Calu3 (cell line): ENCODE measurements at regions not wholly inside any gene's neighbourhood (a gene's known extent, or its start where the extent isn't known, plus 50 kb on each side); places are given as distances from the start of the nearest gene placed in this dataset.

Experiments
- BruUV-seq: library from RNA; stranded (reverse); fragments of 400-500 nt; replicated peaks from 2 replicates; lab custom pipeline; 2021; lab: Mats Ljungman, UMichigan
- CTCF ChIA-PET: fragments of 300-600 bp; sonication (Branson Sonifier 250); formaldehyde crosslinking; loops from one replicate; lab custom pipeline; 2022; ENCODE audit warnings: antibody characterized with exemption; lab: Charles Lee
- DNase-seq: peaks from one replicate; pipeline ENCODE4 v3.0.0; 2022
- H3K27ac Mint-ChIP-seq: one replicate; pipeline ENCODE4 v1.8.0; 2022; ENCODE audit warnings: mixed read lengths; ENCODE audit not compliant: unreplicated experiment
- H3K27me3 Mint-ChIP-seq: one replicate; pipeline ENCODE4 v1.8.0; 2022; ENCODE audit warnings: mixed read lengths; ENCODE audit not compliant: unreplicated experiment
- H3K36me3 Mint-ChIP-seq: one replicate; pipeline ENCODE4 v1.8.0; 2022; ENCODE audit warnings: mild to moderate bottlenecking, moderate library complexity, mixed read lengths; ENCODE audit not compliant: insufficient read depth, unreplicated experiment
- H3K4me1 Mint-ChIP-seq: one replicate; pipeline ENCODE4 v1.8.0; 2022; ENCODE audit warnings: mild to moderate bottlenecking, low read depth, mixed read lengths; ENCODE audit not compliant: unreplicated experiment
- H3K4me3 Mint-ChIP-seq: one replicate; pipeline ENCODE4 v1.8.0; 2022; ENCODE audit warnings: mild to moderate bottlenecking, low read depth, moderate library complexity, mixed read lengths; ENCODE audit not compliant: unreplicated experiment
- H3K9me3 Mint-ChIP-seq: one replicate; pipeline ENCODE4 v1.8.0; 2022; ENCODE audit warnings: low read depth, mixed read lengths; ENCODE audit not compliant: unreplicated experiment
- CTCF ChIP-seq: fragments of 200-600 bp; IDR thresholded peaks from one replicate; pipeline ENCODE4 v1.8.0; 2022; ENCODE audit warnings: antibody characterized with exemption; ENCODE audit not compliant: unreplicated experiment
- intact Hi-C: fragments of 100-400 bp; cut with micrococcal nuclease; formaldehyde crosslinking; loops from one replicate; pipeline ENCODE4 v1.10.0; 2022; ENCODE audit not compliant: unreplicated experiment

GRCh38 chr2:217181512-217181911 is 321.6 kb upstream of the TNP1 start:
- no peak for TF ChIP-seq CTCF
- Mint-ChIP-seq H3K36me3 (no peaks in the 10 kb centered on the region), H3K27ac (no peak overlapping the region), H3K27me3 (no peaks in the 10 kb centered on the region), H3K9me3 (peaks cover 3% of the 10 kb centered on the region), H3K4me3 (no peak overlapping the region), H3K4me1 (no peaks in the 10 kb centered on the region)
- CTCF ChIA-PET = interaction anchor here (0.6 to 0.7 kb wide), 3 partner anchors 15 to 730 kb away, joined by 3 to 4 read pairs (median 4); no protein-coding TSS in a partner anchor
- intact Hi-C loops = no loop called here
- BruUV-seq = no TSS peak
- DNase-seq = no peak

GRCh38 chr2:217179854-217180253 is 320.0 kb upstream of the TNP1 start:
- Mint-ChIP-seq H3K9me3 (peaks cover 3% of the 10 kb centered on the region), H3K36me3 (no peaks in the 10 kb centered on the region), H3K27ac (no peak overlapping the region), H3K27me3 (no peaks in the 10 kb centered on the region), H3K4me3 (no peak overlapping the region), H3K4me1 (no peaks in the 10 kb centered on the region)
- CTCF ChIA-PET = no interaction called here
- no peak for TF ChIP-seq CTCF
- intact Hi-C loops = no loop called here
- no TSS peak for BruUV-seq
- DNase-seq = no peak

- TF ChIP-seq CTCF = no peak
- CTCF ChIA-PET = no interaction called here
- intact Hi-C loops = no loop called here
- H3K9me3 Mint-ChIP-seq = peaks cover 3% of the 10 kb centered on the region
- no peak overlapping the region for H3K4me3 Mint-ChIP-seq
- no peak for DNase-seq
- no TSS peak for BruUV-seq
- H3K4me1 Mint-ChIP-seq = no peaks in the 10 kb centered on the region
- H3K36me3 Mint-ChIP-seq = no peaks in the 10 kb centered on the region
- no peak overlapping the region for H3K27ac Mint-ChIP-seq
- no peaks in the 10 kb centered on the region for H3K27me3 Mint-ChIP-seq
Observed at GRCh38 chr2:217178341-217178740, 318.5 kb upstream of the TNP1 start.

- Mint-ChIP-seq H3K27ac (no peak overlapping the region), H3K4me1 (no peaks in the 10 kb centered on the region), H3K9me3 (peaks cover 3% of the 10 kb centered on the region), H3K36me3 (no peaks in the 10 kb centered on the region), H3K27me3 (no peaks in the 10 kb centered on the region), H3K4me3 (no peak overlapping the region)
- DNase-seq = no peak
- CTCF ChIA-PET = no interaction called here
- intact Hi-C loops = no loop called here
- no peak for TF ChIP-seq CTCF
- BruUV-seq = no TSS peak
Observed at GRCh38 chr2:217177720-217178119, 317.9 kb upstream of the TNP1 start.
